Lower leg skin (tissue), 3 donors: ENCODE measurements at regions not wholly inside any gene's neighbourhood (a gene's known extent, or its start where the extent isn't known, plus 50 kb on each side); places are given as distances from the start of the nearest gene placed in this dataset.

Experiments used
- CTCF ChIP-seq, 3 donors: fragments of 450-650 bp; IDR thresholded peaks; one replicate each; pipeline ENCODE4 v1.5.1; 2016; ENCODE audit warnings: antibody characterized with exemption in 3 of 3, mild to moderate bottlenecking in 3 of 3, moderate library complexity in 2 of 3
- POLR2A ChIP-seq, 2 donors: fragments of 450-650 bp; IDR thresholded peaks; one replicate each; pipeline ENCODE4 v1.6.1; 2016 to 2017; ENCODE audit warnings: antibody characterized with exemption in 2 of 2, mild to moderate bottlenecking in 1 of 2, moderate library complexity in 1 of 2

GRCh38 chr4:171727185-171727584 lies 86.0 kb upstream of the GALNTL6 start:
- TF ChIP-seq CTCF (IDR thresholded peaks at IDR 0.05) (no peak), POLR2A (IDR thresholded peaks at IDR 0.05) (no peak)
